Body of pancreas (tissue), 4 donors: ENCODE measurements at regions not wholly inside any gene's neighbourhood (a gene's known extent, or its start where the extent isn't known, plus 50 kb on each side); places are given as distances from the start of the nearest gene placed in this dataset.

ENCODE experiments used
- ATAC-seq: fragments of 150-250 bp; one replicate; pipeline ENCODE4 v1.9.1; 2016
- DNase-seq, 4 donors: peaks; one replicate each; pipeline ENCODE4 v3.0.0-alpha.2; 2019
- H3K27ac ChIP-seq, 4 donors: fragments of 200-600 bp; sonication (generic); 1 replicate in 3 of 4; 2 replicates in 1 of 4; pipeline versions ENCODE4 v1.5.1 to v1.6.1; 2016 to 2019; ENCODE audit warnings: mild to moderate bottlenecking in 1 of 4, mixed read lengths in 1 of 4, moderate library complexity in 1 of 4
- H3K27me3 ChIP-seq, 2 donors: fragments of 200-600 bp; sonication (generic); one replicate each; pipeline ENCODE4 v1.6.0; 2016; ENCODE audit warnings: mild to moderate bottlenecking in 1 of 2
- H3K36me3 ChIP-seq, 2 donors: fragments of 200-600 bp; sonication (generic); replicated peaks in 1 of 2; 2 replicates each; pipeline ENCODE4 v1.5.1; 2016; ENCODE audit warnings: low read depth in 2 of 2; ENCODE audit not compliant: insufficient read depth in 1 of 2
- H3K4me1 ChIP-seq: fragments of 200-600 bp; sonication (generic); one replicate; pipeline ENCODE4 v1.6.0; 2016
- H3K4me3 ChIP-seq, 2 donors: fragments of 200-600 bp; sonication (generic); 1 replicate in 1 of 2; 2 replicates in 1 of 2; pipeline ENCODE4 v1.5.1; 2016 to 2019
- H3K9me3 ChIP-seq, 3 donors: fragments of 200-600 bp; sonication (generic); 1 replicate in 2 of 3; 2 replicates in 1 of 3; pipeline ENCODE4 v1.5.1; 2016
- CTCF ChIP-seq, 7 experiments: fragments of 450-650 bp in 4 of 7; fragments of 200-600 bp in 3 of 7; sonication (generic) in 3 of 7; IDR thresholded peaks; one replicate each; pipeline ENCODE4 v1.5.1; 2016 to 2019; ENCODE audit warnings: antibody characterized with exemption in 7 of 7
- POLR2A ChIP-seq, 3 donors: fragments of 450-650 bp; IDR thresholded peaks; one replicate each; pipeline ENCODE4 v1.6.1; 2016; ENCODE audit warnings: antibody characterized with exemption in 3 of 3, mild to moderate bottlenecking in 2 of 3
- WGBS, 2 donors: methylation state at CpG; one replicate each; pipeline ENCODE4 v1.1.5; 2017; 5-methylcytosine and 5-hydroxymethylcytosine counted together
- intact Hi-C: fragments of 100-400 bp; cut with DNase I; formaldehyde crosslinking; loops from one replicate; pipeline ENCODE4 v1.15.1; 2023

GRCh38 chr3:1953536-1953935 is 145.1 kb upstream of the CNTN4 start:
- DNase-seq (no peak), ATAC-seq (no peak)
- H3K27me3 ChIP-seq = no peaks in the 10 kb centered on the region
- WGBS, 2 donors = 70 to 72% methylated on average over 7 of the region's 7 CpGs
- intact Hi-C loops = no loop called here
- TF ChIP-seq POLR2A (IDR thresholded peaks at IDR 0.05) = no peak
- no peak for TF ChIP-seq CTCF (IDR thresholded peaks at IDR 0.05)
- no peaks in the 10 kb centered on the region for H3K36me3 ChIP-seq
- no peak overlapping the region for H3K27ac ChIP-seq
- H3K4me1 ChIP-seq = no peaks in the 10 kb centered on the region
- no peaks in the 10 kb centered on the region for H3K9me3 ChIP-seq
- no peak overlapping the region for H3K4me3 ChIP-seq

GRCh38 chr3:1954632-1955031 is 144.0 kb upstream of the CNTN4 start:
- H3K36me3 ChIP-seq = no peaks in the 10 kb centered on the region
- no peak overlapping the region for H3K27ac ChIP-seq
- no peak overlapping the region for H3K4me3 ChIP-seq
- no peaks in the 10 kb centered on the region for H3K4me1 ChIP-seq
- TF ChIP-seq POLR2A (IDR thresholded peaks at IDR 0.05) = no peak
- no peak for TF ChIP-seq CTCF (IDR thresholded peaks at IDR 0.05)
- H3K9me3 ChIP-seq = no peaks in the 10 kb centered on the region
- no peak for DNase-seq
- H3K27me3 ChIP-seq = no peaks in the 10 kb centered on the region
- intact Hi-C loops = no loop called here
- no peak for ATAC-seq

DNA sequence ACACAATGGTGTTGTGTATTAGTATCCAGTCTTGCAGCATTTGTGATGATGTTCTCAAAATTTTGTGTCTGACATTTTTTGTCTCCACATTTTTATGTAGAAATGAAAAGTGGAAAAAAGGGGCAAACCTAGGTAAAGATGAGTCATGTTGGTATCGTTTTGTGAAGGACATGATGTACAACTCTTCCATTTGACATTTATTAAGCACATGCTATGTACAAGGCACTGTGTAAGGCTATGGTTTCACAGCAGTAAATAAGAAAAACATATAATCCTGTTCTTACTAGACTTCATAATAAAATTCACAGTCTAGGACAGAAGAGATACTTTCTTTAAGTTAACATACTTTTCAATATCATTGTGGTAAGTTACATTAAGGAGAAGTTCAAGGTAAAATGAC is 143.5 kb upstream of the CNTN4 start:
- intact Hi-C loops = no loop called here
- TF ChIP-seq POLR2A (IDR thresholded peaks at IDR 0.05) = no peak
- TF ChIP-seq CTCF (IDR thresholded peaks at IDR 0.05) = no peak
- H3K4me3 ChIP-seq = no peak overlapping the region

DNA sequence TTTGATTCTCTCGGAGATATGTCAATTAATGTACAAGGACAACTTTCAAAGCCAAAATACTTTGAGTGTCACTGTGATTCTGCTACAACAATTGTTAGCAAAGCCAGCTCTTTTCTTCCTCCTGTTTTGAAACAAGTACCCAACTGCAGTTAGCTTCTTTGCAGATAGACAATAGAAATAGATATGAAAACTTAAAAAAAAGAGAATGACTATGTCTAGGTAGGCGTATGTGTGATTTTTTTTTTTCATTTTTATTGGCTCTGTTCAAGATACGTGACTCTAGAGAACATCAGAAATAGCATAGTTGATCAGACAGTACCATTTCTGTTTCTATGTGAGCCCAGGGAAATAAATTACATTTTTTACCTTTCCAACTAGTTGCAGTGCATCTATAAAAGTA is 142.9 kb upstream of the CNTN4 start:
- DNase-seq (no peak), ATAC-seq (no peak)
- no peak overlapping the region for H3K27ac ChIP-seq
- TF ChIP-seq CTCF (IDR thresholded peaks at IDR 0.05) = no peak
- TF ChIP-seq POLR2A (IDR thresholded peaks at IDR 0.05) = no peak
- no peaks in the 10 kb centered on the region for H3K4me1 ChIP-seq
- H3K36me3 ChIP-seq = no peaks in the 10 kb centered on the region
- no peak overlapping the region for H3K4me3 ChIP-seq
- no peaks in the 10 kb centered on the region for H3K27me3 ChIP-seq
- no peaks in the 10 kb centered on the region for H3K9me3 ChIP-seq
- intact Hi-C loops = no loop called here
- 54 to 57% methylated on average over 3 of the region's 3 CpGs for WGBS, 2 donors

More for the DNA sequence above, 143.5 kb upstream of the CNTN4 start:
- DNase-seq (no peak), ATAC-seq (no peak)
- no peaks in the 10 kb centered on the region for H3K9me3 ChIP-seq
- WGBS, 2 donors = 29 to 53% methylated on average over 1 of the region's 1 CpG
- no peaks in the 10 kb centered on the region for H3K4me1 ChIP-seq
- H3K36me3 ChIP-seq = no peaks in the 10 kb centered on the region
- H3K27ac ChIP-seq = no peak overlapping the region
- no peaks in the 10 kb centered on the region for H3K27me3 ChIP-seq

- no peak overlapping the region for H3K27ac ChIP-seq
- H3K4me1 ChIP-seq = no peaks in the 10 kb centered on the region
- H3K27me3 ChIP-seq = no peaks in the 10 kb centered on the region
- ATAC-seq (no peak), DNase-seq (no peak)
- intact Hi-C loops = no loop called here
- 39 to 49% methylated on average over 3 of the region's 3 CpGs for WGBS, 2 donors
- H3K36me3 ChIP-seq = no peaks in the 10 kb centered on the region
- TF ChIP-seq POLR2A (IDR thresholded peaks at IDR 0.05) = no peak
- no peak for TF ChIP-seq CTCF (IDR thresholded peaks at IDR 0.05)
- H3K9me3 ChIP-seq = no peaks in the 10 kb centered on the region
- no peak overlapping the region for H3K4me3 ChIP-seq
These were observed 138.2 kb upstream of the CNTN4 start for GRCh38 chr3:1960506-1960905.
